IPS-18a (cell line): ENCODE measurements at regions not wholly inside any gene's neighbourhood (a gene's known extent, or its start where the extent isn't known, plus 50 kb on each side); places are given as distances from the start of the nearest gene placed in this dataset.
"Not testable (repeated sequence)": the region's sequence is repeated elsewhere in the genome, so short reads cannot be mapped to it uniquely, and the experiment has no call there.

Source experiments
- H3K27ac ChIP-seq: one replicate; pipeline ENCODE4 v1.5.1; 2013; ENCODE audit warnings: low read length
- H3K27me3 ChIP-seq: one replicate; pipeline ENCODE4 v1.6.1; 2013; ENCODE audit warnings: mild to moderate bottlenecking, low read length; ENCODE audit not compliant: control insufficient read depth, insufficient read depth
- H3K36me3 ChIP-seq: one replicate; pipeline ENCODE4 v1.6.1; 2013; ENCODE audit warnings: low read depth, low read length; ENCODE audit not compliant: control insufficient read depth
- H3K4me1 ChIP-seq: one replicate; pipeline ENCODE4 v1.6.1; 2013; ENCODE audit warnings: low read depth, low read length; ENCODE audit not compliant: control insufficient read depth
- H3K4me3 ChIP-seq: one replicate; pipeline ENCODE4 v1.5.1; 2013; ENCODE audit warnings: low read length
- H3K9ac ChIP-seq: one replicate; pipeline ENCODE4 v1.6.1; 2013; ENCODE audit warnings: mild to moderate bottlenecking, low read length, moderate library complexity
- H3K9me3 ChIP-seq: one replicate; pipeline ENCODE4 v1.6.1; 2013; ENCODE audit warnings: low read depth, low read length; ENCODE audit not compliant: control insufficient read depth

GRCh38 chr15:30688684-30689083 lies 62.8 kb downstream of the ARHGAP11B start:
- not testable (repeated sequence) for H3K27me3 ChIP-seq, H3K9ac ChIP-seq, H3K4me3 ChIP-seq, H3K27ac ChIP-seq, H3K36me3 ChIP-seq, H3K9me3 ChIP-seq, H3K4me1 ChIP-seq

GRCh38 chr15:30690153-30690552 lies 64.2 kb downstream of the ARHGAP11B start:
- not testable (repeated sequence) for H3K36me3 ChIP-seq, H3K9ac ChIP-seq, H3K4me1 ChIP-seq, H3K27ac ChIP-seq, H3K4me3 ChIP-seq, H3K27me3 ChIP-seq, H3K9me3 ChIP-seq

- H3K9ac ChIP-seq, H3K27ac ChIP-seq, H3K4me3 ChIP-seq, H3K4me1 ChIP-seq, H3K36me3 ChIP-seq, H3K9me3 ChIP-seq, H3K27me3 ChIP-seq: not testable (repeated sequence)
Measured at GRCh38 chr15:30695811-30696210, 69.9 kb downstream of the ARHGAP11B start.

GRCh38 chr15:30696439-30697314 lies 70.7 kb downstream of the ARHGAP11B start:
- not testable (repeated sequence) for H3K27me3 ChIP-seq, H3K36me3 ChIP-seq, H3K27ac ChIP-seq, H3K9me3 ChIP-seq, H3K9ac ChIP-seq, H3K4me1 ChIP-seq, H3K4me3 ChIP-seq

GRCh38 chr15:30697315-30697685 lies 71.4 kb downstream of the ARHGAP11B start:
- H3K36me3 ChIP-seq, H3K4me3 ChIP-seq, H3K9me3 ChIP-seq, H3K4me1 ChIP-seq, H3K27me3 ChIP-seq, H3K27ac ChIP-seq, H3K9ac ChIP-seq: not testable (repeated sequence)

- not testable (repeated sequence) for H3K4me3 ChIP-seq, H3K9ac ChIP-seq, H3K27me3 ChIP-seq, H3K9me3 ChIP-seq, H3K27ac ChIP-seq, H3K4me1 ChIP-seq, H3K36me3 ChIP-seq
Measured at GRCh38 chr15:30700006-30700597, 74.2 kb downstream of the ARHGAP11B start.

- not testable (repeated sequence) for H3K36me3 ChIP-seq, H3K27ac ChIP-seq, H3K4me3 ChIP-seq, H3K27me3 ChIP-seq, H3K9me3 ChIP-seq, H3K9ac ChIP-seq, H3K4me1 ChIP-seq
Measured at GRCh38 chr15:30707976-30708685, 82.2 kb downstream of the ARHGAP11B start.

- H3K4me3 ChIP-seq, H3K9ac ChIP-seq, H3K9me3 ChIP-seq, H3K36me3 ChIP-seq, H3K27ac ChIP-seq, H3K27me3 ChIP-seq, H3K4me1 ChIP-seq: not testable (repeated sequence)
Measured at GRCh38 chr15:30708809-30709208, 82.9 kb downstream of the ARHGAP11B start.

GRCh38 chr15:30718038-30718643 lies 92.2 kb downstream of the ARHGAP11B start:
- H3K9me3 ChIP-seq, H3K36me3 ChIP-seq, H3K4me3 ChIP-seq, H3K27me3 ChIP-seq, H3K9ac ChIP-seq, H3K4me1 ChIP-seq, H3K27ac ChIP-seq: not testable (repeated sequence)

GRCh38 chr15:30719363-30719762 lies 93.4 kb downstream of the ARHGAP11B start:
- H3K9ac ChIP-seq, H3K27ac ChIP-seq, H3K4me3 ChIP-seq, H3K36me3 ChIP-seq, H3K27me3 ChIP-seq, H3K4me1 ChIP-seq, H3K9me3 ChIP-seq: not testable (repeated sequence)

GRCh38 chr15:30720825-30721224 lies 94.9 kb downstream of the ARHGAP11B start:
- H3K4me1 ChIP-seq, H3K4me3 ChIP-seq, H3K27me3 ChIP-seq, H3K9me3 ChIP-seq, H3K27ac ChIP-seq, H3K36me3 ChIP-seq, H3K9ac ChIP-seq: not testable (repeated sequence)
